PC-9 (cell line): ENCODE measurements at regions not wholly inside any gene's neighbourhood (a gene's known extent, or its start where the extent isn't known, plus 50 kb on each side); places are given as distances from the start of the nearest gene placed in this dataset.

ENCODE experiments used
- CTCF ChIP-seq: fragments of 200-600 bp; sonication (generic); conservative IDR thresholded peaks from 2 replicates; pipeline ENCODE4 v1.6.1; 2017; ENCODE audit warnings: mixed run types, antibody characterized with exemption, mild to moderate bottlenecking, moderate library complexity
- EZH2 ChIP-seq: fragments of 200-600 bp; sonication (generic); IDR thresholded peaks from 2 replicates; pipeline ENCODE4 v1.8.0; 2017; ENCODE audit warnings: antibody characterized with exemption, low read depth

DNA sequence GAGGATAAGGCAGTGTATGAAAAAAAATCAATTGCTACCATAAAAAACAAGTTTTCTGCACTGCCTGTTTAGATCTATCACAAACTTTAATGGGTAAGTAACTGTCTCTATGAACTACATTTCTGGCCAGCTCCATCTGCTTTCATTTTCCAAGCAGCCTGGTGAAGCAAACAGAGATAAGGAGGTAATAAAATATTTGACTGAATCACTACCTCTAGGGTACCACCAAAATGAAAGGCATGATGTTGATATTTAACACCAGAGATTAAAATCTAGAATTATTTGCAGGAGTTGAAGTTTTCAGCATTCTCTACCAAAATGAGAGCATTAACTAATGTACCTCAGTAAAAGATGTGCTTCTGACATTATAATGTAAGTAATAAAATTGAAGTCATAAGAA lies 863.5 kb upstream of the MGAT4C start:
- TF ChIP-seq CTCF, result no peak
- TF ChIP-seq EZH2, result no peak
